ENCODE measurements at regions not wholly inside any gene's neighbourhood (a gene's known extent, or its start where the extent isn't known, plus 50 kb on each side); places are given as distances from the start of the nearest gene placed in this dataset.

DNA sequence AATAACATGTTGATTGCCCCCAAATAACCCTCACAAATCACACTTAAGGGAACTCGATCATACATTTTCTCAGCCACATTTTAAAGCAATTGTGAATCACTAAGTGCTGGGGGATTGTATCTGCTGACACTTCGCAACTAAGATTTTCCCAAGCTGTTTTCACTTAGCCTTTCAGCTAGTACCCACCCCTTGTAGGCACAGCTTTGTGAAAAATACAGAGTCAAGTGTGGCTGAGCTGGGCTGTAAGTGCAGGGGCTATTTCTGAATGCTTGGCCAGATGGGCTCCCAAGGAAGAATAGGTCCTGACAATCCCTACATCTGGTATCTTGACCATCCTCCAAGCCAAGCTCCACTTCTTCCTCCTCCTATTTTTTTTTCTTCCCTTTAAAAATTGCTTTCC lies 289.2 kb upstream of the NMUR2 start:
- H3K4me3 ChIP-seq: no peak overlapping the region
- TF ChIP-seq CHD4 (IDR thresholded peaks at IDR 0.05; ENCODE audit: borderline replicate concordance): no peak
- no peak for TF ChIP-seq NFE2L2 (conservative IDR thresholded peaks at IDR 0.05; ENCODE audit: low read length)
- no peak for TF ChIP-seq ZNF302 (CRISPR knock-in tag; IDR thresholded peaks at IDR 0.05)
- DNase-seq (ENCODE audit: low read depth in 1 of 2, low spot score in 1 of 2) (no peak), FAIRE-seq (no peak), ATAC-seq (no peak)
- POLR2A ChIA-PET: no interaction called here
- peaks cover 5% of the 10 kb centered on the region; the same call in 1 of the 3 replicates for H3K9me3 ChIP-seq
- 3% methylated on average over 2 of the region's 2 CpGs for WGBS (ENCODE audit: missing lambda C conversion rate)
- no peak overlapping the region for H3K4me2 ChIP-seq
- CTCF ChIA-PET: no interaction called here
- H3K27ac ChIP-seq: no peak overlapping the region
- H3K4me1 ChIP-seq: no peaks in the 10 kb centered on the region

DNA sequence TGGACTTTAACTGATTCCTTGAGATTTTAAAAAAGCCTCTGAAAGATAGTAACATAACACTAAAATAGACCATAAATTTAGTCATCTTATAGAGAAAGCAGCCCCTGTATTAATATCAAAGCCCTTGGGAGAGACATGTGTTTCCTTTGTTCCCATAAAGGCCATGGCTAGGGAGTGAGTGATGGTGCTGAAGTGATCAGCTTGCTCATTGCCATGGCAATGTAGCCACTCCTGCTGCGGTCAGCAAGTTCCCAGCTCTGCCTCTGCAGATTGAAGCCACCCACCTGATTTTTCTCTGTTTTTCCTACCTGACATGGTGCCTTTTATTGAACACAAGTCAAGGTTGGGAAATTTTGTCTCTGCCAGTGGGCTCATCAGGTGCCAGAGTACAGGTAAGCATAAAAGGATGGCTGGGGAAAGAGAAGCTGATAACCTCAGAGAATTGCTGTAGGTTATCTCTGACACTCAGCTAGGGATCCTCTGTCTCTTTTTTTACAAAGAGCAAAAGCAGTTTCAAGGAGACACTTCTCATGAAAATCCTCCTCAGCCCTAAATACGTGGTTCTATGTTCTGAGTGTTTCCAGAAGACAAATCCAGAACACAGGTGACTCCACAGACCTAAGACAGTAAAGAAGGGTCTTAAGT lies 296.3 kb upstream of the NMUR2 start:
- no peak for ATAC-seq
- H3K9me3 ChIP-seq: peaks cover 2% of the 10 kb centered on the region; the same call in 1 of the 3 replicates
- ChIA-PET POLR2A (no interaction called here), CTCF (no interaction called here)
- DNase-seq (ENCODE audit: low read depth in 1 of 2, low spot score in 1 of 2): no peak
- no peak for FAIRE-seq
- 0% methylated on average over 2 of the region's 2 CpGs for WGBS (ENCODE audit: missing lambda C conversion rate)
- H3K4me3 ChIP-seq: no peak overlapping the region
- H3K4me2 ChIP-seq: no peak overlapping the region
- no peak overlapping the region for H3K27ac ChIP-seq
- TF ChIP-seq, protein P1, sequence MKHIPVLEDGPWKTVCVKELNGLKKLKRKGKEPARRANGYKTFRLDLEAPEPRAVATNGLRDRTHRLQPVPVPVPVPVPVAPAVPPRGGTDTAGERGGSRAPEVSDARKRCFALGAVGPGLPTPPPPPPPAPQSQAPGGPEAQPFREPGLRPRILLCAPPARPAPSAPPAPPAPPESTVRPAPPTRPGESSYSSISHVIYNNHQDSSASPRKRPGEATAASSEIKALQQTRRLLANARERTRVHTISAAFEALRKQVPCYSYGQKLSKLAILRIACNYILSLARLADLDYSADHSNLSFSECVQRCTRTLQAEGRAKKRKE (CRISPR knock-in tag; IDR thresholded peaks at IDR 0.05; ENCODE audit: low read depth): no peak
- TF ChIP-seq, protein P2, sequence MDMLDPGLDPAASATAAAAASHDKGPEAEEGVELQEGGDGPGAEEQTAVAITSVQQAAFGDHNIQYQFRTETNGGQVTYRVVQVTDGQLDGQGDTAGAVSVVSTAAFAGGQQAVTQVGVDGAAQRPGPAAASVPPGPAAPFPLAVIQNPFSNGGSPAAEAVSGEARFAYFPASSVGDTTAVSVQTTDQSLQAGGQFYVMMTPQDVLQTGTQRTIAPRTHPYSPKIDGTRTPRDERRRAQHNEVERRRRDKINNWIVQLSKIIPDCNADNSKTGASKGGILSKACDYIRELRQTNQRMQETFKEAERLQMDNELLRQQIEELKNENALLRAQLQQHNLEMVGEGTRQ (IDR thresholded peaks at IDR 0.05): no peak
- H3K4me1 ChIP-seq: no peaks in the 10 kb centered on the region

- no peak for DNase-seq (ENCODE audit: low read depth in 1 of 2, low spot score in 1 of 2)
- Histone ChIP-seq H3K9me3 (no peaks in the 10 kb centered on the region), H3K4me3 (no peak overlapping the region), H3K4me1 (no peaks in the 10 kb centered on the region), H3K4me2 (no peak overlapping the region), H3K27ac (no peak overlapping the region)
- no peak for ATAC-seq
- FAIRE-seq: no peak
- TF ChIP-seq RARB (CRISPR knock-in tag; IDR thresholded peaks at IDR 0.05): no peak
- TF ChIP-seq HOXB5 (CRISPR knock-in tag; IDR thresholded peaks at IDR 0.05): no peak
- peak; percentile 88 for TF ChIP-seq MAFK (IDR thresholded peaks at IDR 0.05; ENCODE audit: partially characterized antibody)
- ChIA-PET POLR2A (no interaction called here), CTCF (no interaction called here)
- 0% methylated on average over 1 of the region's 1 CpG for WGBS (ENCODE audit: missing lambda C conversion rate)
Measured at GRCh38 chr5:152704286-152704685, 299.2 kb upstream of the NMUR2 start.

- Histone ChIP-seq H3K4me2 (no peak overlapping the region), H3K4me1 (no peaks in the 10 kb centered on the region), H3K27ac (no peak overlapping the region), H3K9me3 (no peaks in the 10 kb centered on the region), H3K4me3 (no peak overlapping the region)
- 1% methylated on average over 2 of the region's 2 CpGs for WGBS (ENCODE audit: missing lambda C conversion rate)
- POLR2A ChIA-PET: no interaction called here
- ATAC-seq: no peak
- no peak for FAIRE-seq
- TF ChIP-seq HES2 (IDR thresholded peaks at IDR 0.05): no peak
- TF ChIP-seq ZNF302 (CRISPR knock-in tag; IDR thresholded peaks at IDR 0.05): no peak
- TF ChIP-seq ESRRA (IDR thresholded peaks at IDR 0.05; ENCODE audit: borderline replicate concordance, low read length): no peak
- no peak for TF ChIP-seq ZFP36 (IDR thresholded peaks at IDR 0.05; ENCODE audit: borderline replicate concordance, partially characterized antibody)
- no peak for TF ChIP-seq CHD4 (IDR thresholded peaks at IDR 0.05; ENCODE audit: borderline replicate concordance)
- TF ChIP-seq JUNB (IDR thresholded peaks at IDR 0.05): no peak
- no peak for TF ChIP-seq TFCP2L1 (CRISPR knock-in tag; IDR thresholded peaks at IDR 0.05)
- no peak for TF ChIP-seq FOSB (CRISPR knock-in tag; IDR thresholded peaks at IDR 0.05)
- TF ChIP-seq NFE2L2 (conservative IDR thresholded peaks at IDR 0.05; ENCODE audit: low read length): no peak
- TF ChIP-seq, protein P1 (CRISPR knock-in tag; IDR thresholded peaks at IDR 0.05; ENCODE audit: low read depth): no peak
- no peak for TF ChIP-seq CHD2 (IDR thresholded peaks at IDR 0.05; ENCODE audit: low read length, partially characterized antibody)
- TF ChIP-seq, protein P3, sequence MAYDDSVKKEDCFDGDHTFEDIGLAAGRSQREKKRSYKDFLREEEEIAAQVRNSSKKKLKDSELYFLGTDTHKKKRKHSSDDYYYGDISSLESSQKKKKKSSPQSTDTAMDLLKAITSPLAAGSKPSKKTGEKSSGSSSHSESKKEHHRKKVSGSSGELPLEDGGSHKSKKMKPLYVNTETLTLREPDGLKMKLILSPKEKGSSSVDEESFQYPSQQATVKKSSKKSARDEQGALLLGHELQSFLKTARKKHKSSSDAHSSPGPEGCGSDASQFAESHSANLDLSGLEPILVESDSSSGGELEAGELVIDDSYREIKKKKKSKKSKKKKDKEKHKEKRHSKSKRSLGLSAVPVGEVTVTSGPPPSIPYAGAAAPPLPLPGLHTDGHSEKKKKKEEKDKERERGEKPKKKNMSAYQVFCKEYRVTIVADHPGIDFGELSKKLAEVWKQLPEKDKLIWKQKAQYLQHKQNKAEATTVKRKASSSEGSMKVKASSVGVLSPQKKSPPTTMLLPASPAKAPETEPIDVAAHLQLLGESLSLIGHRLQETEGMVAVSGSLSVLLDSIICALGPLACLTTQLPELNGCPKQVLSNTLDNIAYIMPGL (CRISPR knock-in tag; IDR thresholded peaks at IDR 0.05; ENCODE audit: borderline replicate concordance): no peak
- no peak for TF ChIP-seq EP300 (IDR thresholded peaks at IDR 0.05)
- TF ChIP-seq E2F6 (IDR thresholded peaks at IDR 0.05; ENCODE audit: borderline replicate concordance, low read depth): no peak
- TF ChIP-seq EHF (CRISPR knock-in tag; IDR thresholded peaks at IDR 0.05): no peak
- DNase-seq (ENCODE audit: low read depth in 1 of 2, low spot score in 1 of 2): no peak
- CTCF ChIA-PET: no interaction called here
Measured at GRCh38 chr5:152711801-152712388, 306.8 kb upstream of the NMUR2 start.
